ENCODE measurements at regions not wholly inside any gene's neighbourhood (a gene's known extent, or its start where the extent isn't known, plus 50 kb on each side); places are given as distances from the start of the nearest gene placed in this dataset.

DNA sequence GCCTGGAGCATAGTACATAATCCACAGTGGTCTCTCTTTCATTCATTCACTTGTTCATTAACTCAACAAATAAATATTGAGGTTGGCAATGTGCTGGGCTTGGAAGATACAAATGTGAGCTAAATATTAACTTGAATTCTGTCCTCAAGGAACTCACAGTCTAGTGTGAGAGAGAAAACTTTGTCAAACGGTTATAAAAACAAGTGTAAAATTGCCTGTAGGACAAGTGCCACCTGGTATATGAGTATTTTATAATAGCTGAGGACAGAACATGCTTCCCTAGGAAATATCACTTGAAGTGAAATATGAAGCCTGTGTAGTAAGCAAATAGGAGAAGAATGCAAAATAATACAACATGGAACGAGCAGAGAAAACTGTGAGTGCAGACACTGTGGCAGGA, 173.1 kb upstream of the CMC1 start:
- H3K4me3 ChIP-seq (ENCODE audit: low read depth, low read length), result no peak overlapping the region
- no peak for TF ChIP-seq CTCF (IDR thresholded peaks at IDR 0.05; ENCODE audit: insufficient read depth, low read depth, low read length)
- DNase-seq (ENCODE audit: low read depth), result no peak

- no peak overlapping the region for H3K4me3 ChIP-seq (ENCODE audit: low read depth, low read length)
- TF ChIP-seq CTCF (IDR thresholded peaks at IDR 0.05; ENCODE audit: insufficient read depth, low read depth, low read length), result no peak
- DNase-seq (ENCODE audit: low read depth), result no peak
Measured at GRCh38 chr3:28069438-28069837, 172.0 kb upstream of the CMC1 start.

- TF ChIP-seq CTCF (IDR thresholded peaks at IDR 0.05; ENCODE audit: insufficient read depth, low read depth, low read length), result no peak
- no peak for DNase-seq (ENCODE audit: low read depth)
- no peak overlapping the region for H3K4me3 ChIP-seq (ENCODE audit: low read depth, low read length)
Measured at GRCh38 chr3:28076246-28076645, 165.2 kb upstream of the CMC1 start.

DNA sequence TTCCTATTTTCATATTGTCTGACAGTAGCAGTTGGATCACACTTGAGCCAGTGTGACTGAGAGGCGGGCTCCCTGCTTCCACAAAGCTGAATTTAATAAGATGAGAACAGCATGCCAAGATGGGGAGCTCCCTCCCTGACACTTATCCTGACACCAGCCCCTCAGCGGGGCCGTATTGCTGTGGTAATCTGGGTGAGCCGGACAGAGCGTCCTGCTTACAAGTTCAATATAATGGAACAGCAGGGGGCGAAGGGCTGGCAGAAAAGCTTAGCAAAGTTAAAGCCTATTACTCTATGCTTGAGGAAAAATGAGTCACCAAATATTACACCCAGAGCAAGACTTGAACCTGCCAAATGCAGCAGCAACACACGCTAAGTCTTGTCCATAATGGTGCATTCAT, 163.8 kb upstream of the CMC1 start:
- TF ChIP-seq CTCF (IDR thresholded peaks at IDR 0.05; ENCODE audit: insufficient read depth, low read depth, low read length), result no peak
- no peak overlapping the region for H3K4me3 ChIP-seq (ENCODE audit: low read depth, low read length)
- peak; percentile 1 for DNase-seq (ENCODE audit: low read depth)

DNA sequence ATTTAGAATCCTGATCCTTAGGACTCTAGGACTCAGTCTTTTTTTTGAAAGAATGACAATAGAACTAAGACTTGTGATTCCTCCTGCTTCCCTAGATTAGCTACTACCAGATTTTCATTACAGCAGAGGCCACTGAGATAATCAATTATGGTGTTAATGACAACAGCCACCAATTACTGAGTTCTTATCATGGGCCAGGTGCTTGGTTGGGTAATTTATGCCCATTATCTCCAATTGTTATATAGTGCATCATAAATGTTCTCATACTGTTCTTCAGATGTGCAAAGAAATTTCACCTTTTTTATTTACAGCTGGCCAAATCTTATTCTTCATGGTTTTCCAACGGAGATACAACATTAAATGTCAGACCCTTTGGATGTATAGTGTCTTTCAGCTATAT, 162.9 kb upstream of the CMC1 start:
- no peak for DNase-seq (ENCODE audit: low read depth)
- no peak overlapping the region for H3K4me3 ChIP-seq (ENCODE audit: low read depth, low read length)
- no peak for TF ChIP-seq CTCF (IDR thresholded peaks at IDR 0.05; ENCODE audit: insufficient read depth, low read depth, low read length)

DNA sequence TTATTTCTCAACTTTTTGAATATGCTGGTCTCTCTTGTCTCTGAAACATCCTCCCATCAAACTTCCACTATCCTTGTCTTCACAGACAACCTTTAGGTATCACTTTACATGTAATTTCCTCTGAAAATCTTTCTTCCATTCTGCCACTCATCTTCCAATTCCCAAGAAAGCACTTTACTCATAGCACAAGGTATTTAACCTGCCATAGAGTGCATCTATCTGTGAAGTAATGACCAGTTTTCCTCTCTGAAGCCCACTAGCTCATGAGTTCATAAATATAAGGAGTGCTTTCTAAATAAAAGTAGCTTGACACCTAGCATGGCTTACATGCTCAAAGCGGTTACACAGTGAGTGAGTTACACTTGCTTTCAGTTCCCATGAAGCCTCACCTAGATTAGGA, 160.7 kb upstream of the CMC1 start:
- no peak overlapping the region for H3K4me3 ChIP-seq (ENCODE audit: low read depth, low read length)
- TF ChIP-seq CTCF (IDR thresholded peaks at IDR 0.05; ENCODE audit: insufficient read depth, low read depth, low read length), result no peak

DNA sequence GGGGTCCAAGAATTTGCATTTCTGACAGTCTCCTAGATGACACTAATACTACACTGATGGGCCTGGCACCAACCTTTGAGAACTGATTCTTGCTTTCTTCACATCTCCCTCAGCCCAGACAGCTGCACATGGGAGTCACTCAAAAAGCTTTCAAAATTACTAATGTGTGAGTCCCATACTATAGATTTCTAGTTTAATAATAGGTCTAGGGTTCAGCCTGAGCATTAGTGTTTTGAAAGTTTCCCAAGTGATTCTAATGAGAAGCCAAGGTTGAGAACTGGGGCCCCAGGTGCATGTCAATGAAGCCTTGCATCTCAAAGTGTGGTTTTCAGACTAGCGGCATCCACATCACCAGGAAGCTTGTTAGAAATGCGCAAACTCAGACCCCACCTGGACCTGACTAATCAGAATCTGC, 159.9 kb upstream of the CMC1 start:
- TF ChIP-seq CTCF (IDR thresholded peaks at IDR 0.05; ENCODE audit: insufficient read depth, low read depth, low read length), result no peak
- DNase-seq (ENCODE audit: low read depth), result no peak
- no peak overlapping the region for H3K4me3 ChIP-seq (ENCODE audit: low read depth, low read length)

More for the DNA sequence above, 160.7 kb upstream of the CMC1 start:
- no peak for DNase-seq (ENCODE audit: low read depth)

Measured in fibroblast of villous mesenchyme (primary cell).